Transverse colon (tissue), 4 donors: ENCODE measurements at regions not wholly inside any gene's neighbourhood (a gene's known extent, or its start where the extent isn't known, plus 50 kb on each side); places are given as distances from the start of the nearest gene placed in this dataset.

Experiments
- DNase-seq: peaks from one replicate; pipeline ENCODE4 v3.0.0-alpha.2; 2019
- H3K27ac ChIP-seq, 4 donors: fragments of 200-600 bp; sonication (generic); 2 replicates each; pipeline ENCODE4 v1.5.1; 2016 to 2018; ENCODE audit warnings: inconsistent platforms in 4 of 4
- H3K27me3 ChIP-seq: fragments of 200-600 bp; sonication (generic); 2 replicates; pipeline ENCODE4 v1.5.1; 2017; ENCODE audit warnings: inconsistent platforms
- H3K36me3 ChIP-seq, 4 donors: fragments of 200-600 bp; sonication (generic); 2 replicates each; pipeline ENCODE4 v1.5.1; 2017 to 2019; ENCODE audit warnings: inconsistent platforms in 4 of 4
- H3K4me1 ChIP-seq, 4 donors: fragments of 200-600 bp; sonication (generic); 2 replicates each; pipeline ENCODE4 v1.5.1; 2017 to 2020; ENCODE audit warnings: inconsistent platforms in 4 of 4
- H3K4me3 ChIP-seq, 4 donors: fragments of 200-600 bp; sonication (generic); 1 replicate in 1 of 4; 2 replicates in 3 of 4; pipeline versions ENCODE4 v1.5.1 to v1.6.1; 2017 to 2019; ENCODE audit warnings: inconsistent platforms in 4 of 4
- H3K9me3 ChIP-seq, 2 donors: fragments of 200-600 bp; sonication (generic); 2 replicates each; pipeline ENCODE4 v1.5.1; 2017 to 2019; ENCODE audit warnings: inconsistent platforms in 2 of 2
- EP300 ChIP-seq: sonication (generic); formaldehyde crosslinking; IDR thresholded peaks from one replicate; pipeline ENCODE4 v1.6.1; 2017; ENCODE audit warnings: antibody characterized with exemption, low read depth
- POLR2A ChIP-seq: fragments of 450-650 bp; IDR thresholded peaks from one replicate; pipeline ENCODE4 v1.6.1; 2016; ENCODE audit warnings: antibody characterized with exemption, mild to moderate bottlenecking, moderate library complexity
- POLR2AphosphoS5 ChIP-seq, 3 donors: sonication (generic); formaldehyde crosslinking; IDR thresholded peaks; one replicate each; pipeline ENCODE4 v1.6.1; 2016; ENCODE audit warnings: antibody characterized with exemption in 3 of 3
- WGBS, 2 donors: methylation state at CpG; one replicate each; pipeline ENCODE4 v1.1.5; 2018; ENCODE audit warnings: low coverage in 1 of 2; 5-methylcytosine and 5-hydroxymethylcytosine counted together
- in situ Hi-C, 4 donors: fragments of 200-750 bp; cut with MboI; loops; one replicate each; pipeline versions ENCODE4 v1.15.0 to v1.15.1; 2017; ENCODE audit warnings: low sequenced_read_pairs in 3 of 4, low pct_ligation_motif_present in 1 of 4, low pct_unique_long_range_greater_than_20kb in 1 of 4
- intact Hi-C: fragments of 100-400 bp; cut with DNase I; formaldehyde crosslinking; loops from one replicate; pipeline ENCODE4 v1.15.1; 2023; ENCODE audit warnings: low total_unique reads
- TF ChIP-seq, protein P1 (sequence below), 5 experiments: fragments of 200-600 bp in 3 of 5; fragments of 450-650 bp in 2 of 5; sonication (generic) in 3 of 5; IDR thresholded peaks; 1 replicate in 2 of 5; 2 replicates in 3 of 5; pipeline ENCODE4 v1.5.1; 2016 to 2017; ENCODE audit warnings: antibody characterized with exemption in 5 of 5, inconsistent platforms in 3 of 5, mild to moderate bottlenecking in 2 of 5, moderate library complexity in 1 of 5

- H3K36me3 ChIP-seq = no peaks in the 10 kb centered on the region
- 62 to 67% methylated on average over 2 of the region's 2 CpGs for WGBS, 2 donors
- H3K4me1 ChIP-seq = no peaks in the 10 kb centered on the region
- H3K9me3 ChIP-seq = peaks cover 0 to 3% of the 10 kb centered on the region in 2 donors
- no peak overlapping the region for H3K4me3 ChIP-seq
- in situ Hi-C loops = no loop called here
- H3K27me3 ChIP-seq = no peaks in the 10 kb centered on the region
- no peak for TF ChIP-seq POLR2A
- no peak for TF ChIP-seq POLR2AphosphoS5 (IDR thresholded peaks at IDR 0.05)
- no peak for TF ChIP-seq EP300
- TF ChIP-seq, protein P1, sequence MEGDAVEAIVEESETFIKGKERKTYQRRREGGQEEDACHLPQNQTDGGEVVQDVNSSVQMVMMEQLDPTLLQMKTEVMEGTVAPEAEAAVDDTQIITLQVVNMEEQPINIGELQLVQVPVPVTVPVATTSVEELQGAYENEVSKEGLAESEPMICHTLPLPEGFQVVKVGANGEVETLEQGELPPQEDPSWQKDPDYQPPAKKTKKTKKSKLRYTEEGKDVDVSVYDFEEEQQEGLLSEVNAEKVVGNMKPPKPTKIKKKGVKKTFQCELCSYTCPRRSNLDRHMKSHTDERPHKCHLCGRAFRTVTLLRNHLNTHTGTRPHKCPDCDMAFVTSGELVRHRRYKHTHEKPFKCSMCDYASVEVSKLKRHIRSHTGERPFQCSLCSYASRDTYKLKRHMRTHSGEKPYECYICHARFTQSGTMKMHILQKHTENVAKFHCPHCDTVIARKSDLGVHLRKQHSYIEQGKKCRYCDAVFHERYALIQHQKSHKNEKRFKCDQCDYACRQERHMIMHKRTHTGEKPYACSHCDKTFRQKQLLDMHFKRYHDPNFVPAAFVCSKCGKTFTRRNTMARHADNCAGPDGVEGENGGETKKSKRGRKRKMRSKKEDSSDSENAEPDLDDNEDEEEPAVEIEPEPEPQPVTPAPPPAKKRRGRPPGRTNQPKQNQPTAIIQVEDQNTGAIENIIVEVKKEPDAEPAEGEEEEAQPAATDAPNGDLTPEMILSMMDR (IDR thresholded peaks at IDR 0.05) = no peak
- no peak overlapping the region for H3K27ac ChIP-seq
- DNase-seq = no peak
- intact Hi-C loops = no loop called here
These were observed 137.4 kb upstream of the RPL10L start for GRCh38 chr14:46788994-46789393.

GRCh38 chr14:46782281-46782680 is 130.7 kb upstream of the RPL10L start:
- in situ Hi-C loops = no loop called here
- H3K4me3 ChIP-seq = no peak overlapping the region
- TF ChIP-seq, protein P1 (IDR thresholded peaks at IDR 0.05) = no peak
- no peak for TF ChIP-seq POLR2A
- no peak for TF ChIP-seq POLR2AphosphoS5 (IDR thresholded peaks at IDR 0.05)
- TF ChIP-seq EP300 = no peak
- H3K27ac ChIP-seq = no peak overlapping the region
- no peaks in the 10 kb centered on the region for H3K4me1 ChIP-seq
- H3K9me3 ChIP-seq = peaks cover 18 to 19% of the 10 kb centered on the region in 2 donors
- H3K36me3 ChIP-seq = no peaks in the 10 kb centered on the region
- 82 to 100% methylated on average over 1 of the region's 1 CpG for WGBS, 2 donors
- intact Hi-C loops = no loop called here
- DNase-seq = no peak
- no peaks in the 10 kb centered on the region for H3K27me3 ChIP-seq

DNA sequence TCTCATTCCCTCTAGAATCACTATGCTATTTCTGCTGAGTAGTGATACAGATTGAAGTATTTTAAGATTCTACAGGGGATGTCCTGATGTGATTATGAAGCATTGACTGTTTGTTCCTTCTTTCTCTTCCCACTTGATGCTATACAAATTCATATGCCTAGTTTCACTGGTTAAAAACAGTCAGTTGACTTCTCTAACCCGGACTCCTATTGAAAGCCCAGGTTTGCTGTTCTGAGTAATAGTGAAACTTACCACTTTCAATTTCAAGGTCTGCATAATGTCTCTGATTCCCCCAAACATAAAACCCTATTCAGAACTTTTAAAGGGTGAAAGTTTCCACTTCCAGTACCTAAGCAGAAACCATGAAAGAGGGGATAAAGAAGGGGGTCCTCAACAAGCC is 117.7 kb upstream of the RPL10L start:
- Histone ChIP-seq H3K36me3 (no peaks in the 10 kb centered on the region), H3K27ac (no peak overlapping the region), H3K4me3 (no peak overlapping the region), H3K4me1 (no peaks in the 10 kb centered on the region), H3K27me3 (no peaks in the 10 kb centered on the region), H3K9me3 (no peaks in the 10 kb centered on the region)
- no peak for DNase-seq
- 18% methylated on average over 1 of the region's 1 CpG; no CpG with 5 or more reads in 1 of the 2 donors for WGBS, 2 donors
- intact Hi-C loops = no loop called here
- in situ Hi-C loops = no loop called here
- TF ChIP-seq EP300 (no peak), POLR2A (no peak), POLR2AphosphoS5 (IDR thresholded peaks at IDR 0.05) (no peak)
- TF ChIP-seq, protein P1 (IDR thresholded peaks at IDR 0.05) = no peak

- H3K27ac ChIP-seq = no peak overlapping the region
- DNase-seq = no peak
- in situ Hi-C loops = no loop called here
- no peak overlapping the region for H3K4me3 ChIP-seq
- TF ChIP-seq POLR2AphosphoS5 (IDR thresholded peaks at IDR 0.05) (no peak), EP300 (no peak), POLR2A (no peak)
- TF ChIP-seq, protein P1 (IDR thresholded peaks at IDR 0.05) = no peak
- no peaks in the 10 kb centered on the region for H3K36me3 ChIP-seq
- WGBS, 2 donors = 76 to 79% methylated on average over 5 of the region's 5 CpGs
- intact Hi-C loops = no loop called here
- H3K27me3 ChIP-seq = no peaks in the 10 kb centered on the region
- H3K9me3 ChIP-seq = no peaks in the 10 kb centered on the region
- no peaks in the 10 kb centered on the region for H3K4me1 ChIP-seq
These were observed 95.5 kb upstream of the RPL10L start for GRCh38 chr14:46747001-46747652.
